ENCODE measurements at regions not wholly inside any gene's neighbourhood (a gene's known extent, or its start where the extent isn't known, plus 50 kb on each side); places are given as distances from the start of the nearest gene placed in this dataset.

- DNase-seq: no peak
Observed at GRCh38 chr9:118829334-118829733, 539.9 kb downstream of the BRINP1 start.

GRCh38 chr9:118832371-118832770, 536.9 kb downstream of the BRINP1 start:
- DNase-seq: no peak

GRCh38 chr9:118836891-118837290, 532.3 kb downstream of the BRINP1 start:
- no peak for DNase-seq

GRCh38 chr9:118871531-118871930, 497.7 kb downstream of the BRINP1 start:
- DNase-seq: no peak

- DNase-seq: no peak
Observed at GRCh38 chr9:118882684-118883083, 486.6 kb downstream of the BRINP1 start.

- DNase-seq: no peak
Observed at GRCh38 chr9:118883411-118883810, 485.8 kb downstream of the BRINP1 start.

GRCh38 chr9:118891213-118891612, 478.0 kb downstream of the BRINP1 start:
- no peak for DNase-seq

- no peak for DNase-seq
Observed at GRCh38 chr9:118896324-118897000, 472.8 kb downstream of the BRINP1 start.

GRCh38 chr9:118918180-118918579, 451.1 kb downstream of the BRINP1 start:
- no peak for DNase-seq

- DNase-seq: no peak
Observed at GRCh38 chr9:118928722-118929121, 440.5 kb downstream of the BRINP1 start.

GRCh38 chr9:118929287-118929686, 439.9 kb downstream of the BRINP1 start:
- no peak for DNase-seq

GRCh38 chr9:118931941-118932340, 437.3 kb downstream of the BRINP1 start:
- no peak for DNase-seq

- DNase-seq: no peak
Observed at GRCh38 chr9:118938581-118938980, 430.7 kb downstream of the BRINP1 start.

- no peak for DNase-seq
Observed at GRCh38 chr9:118940473-118940872, 428.8 kb downstream of the BRINP1 start.

- DNase-seq: no peak
Observed at GRCh38 chr9:118946669-118947068, 422.6 kb downstream of the BRINP1 start.

GRCh38 chr9:118954857-118955256, 414.4 kb downstream of the BRINP1 start:
- DNase-seq: no peak

- no peak for DNase-seq
Observed at GRCh38 chr9:118957585-118957984, 411.6 kb downstream of the BRINP1 start.

GRCh38 chr9:118959366-118959765, 409.9 kb downstream of the BRINP1 start:
- DNase-seq: no peak

- no peak for DNase-seq
Observed at GRCh38 chr9:118961857-118962256, 407.4 kb downstream of the BRINP1 start.

GRCh38 chr9:118962426-118962825, 406.8 kb downstream of the BRINP1 start:
- DNase-seq: no peak

GRCh38 chr9:118963674-118964073, 405.6 kb downstream of the BRINP1 start:
- no peak for DNase-seq

GRCh38 chr9:118967901-118968300, 401.3 kb downstream of the BRINP1 start:
- DNase-seq: no peak

- DNase-seq: no peak
Observed at GRCh38 chr9:118975736-118976135, 393.5 kb downstream of the BRINP1 start.

- no peak for DNase-seq
Observed at GRCh38 chr9:118976160-118976559, 393.1 kb downstream of the BRINP1 start.

- no peak for DNase-seq
Observed at GRCh38 chr9:118984607-118985006, 384.6 kb downstream of the BRINP1 start.
